Bronchial epithelial cell (primary cell): ENCODE measurements at regions not wholly inside any gene's neighbourhood (a gene's known extent, or its start where the extent isn't known, plus 50 kb on each side); places are given as distances from the start of the nearest gene placed in this dataset.

ENCODE experiments used
- DNase-seq: peaks from one replicate; pipeline ENCODE4 v3.0.0-alpha.2; 2010; ENCODE audit warnings: low read depth
- FAIRE-seq: peaks from 2 replicates; lab custom pipeline; 2011; peaks lifted over from hg19 to GRCh38; lab: Jason Lieb, UNC
- H3K27me3 ChIP-seq: 2 replicates; pipeline ENCODE4 v1.5.1; 2011; ENCODE audit warnings: low read length; ENCODE audit not compliant: control insufficient read depth, insufficient read depth
- H3K36me3 ChIP-seq: 2 replicates; pipeline ENCODE4 v1.5.1; 2011; ENCODE audit warnings: low read length; ENCODE audit not compliant: control insufficient read depth, insufficient read depth
- H3K4me3 ChIP-seq: 2 replicates; pipeline ENCODE4 v1.5.1; 2011; ENCODE audit warnings: mild to moderate bottlenecking, low read depth, low read length, control low read depth
- TF ChIP-seq, protein P1 (sequence below): IDR thresholded peaks from 2 replicates; pipeline ENCODE4 v1.5.1; 2011; ENCODE audit warnings: mild to moderate bottlenecking, moderate library complexity, low read length, control low read depth, inconsistent platforms; ENCODE audit not compliant: insufficient read depth, severe bottlenecking

DNA sequence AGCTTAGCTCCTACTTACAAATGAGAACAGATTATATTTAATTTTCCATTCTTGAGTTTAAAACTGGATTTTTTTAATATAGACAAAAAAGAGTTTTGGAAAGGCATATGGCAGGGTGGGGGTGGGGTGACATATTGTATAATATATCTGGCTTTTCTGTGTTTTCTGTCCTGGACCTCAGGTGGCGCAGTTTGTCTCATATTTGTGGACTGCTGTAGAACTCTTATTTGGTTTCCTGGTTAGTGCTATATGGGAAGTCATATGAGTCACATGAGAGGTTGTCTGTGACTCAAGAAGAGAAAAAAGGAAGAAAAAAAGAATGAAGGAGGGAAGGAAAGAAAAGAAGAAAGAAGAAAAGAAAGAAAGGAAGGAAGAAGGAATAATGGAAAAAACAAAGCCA lies 131.8 kb downstream of the CLVS2 start:
- FAIRE-seq (no peak), DNase-seq (peak; percentile 37)
- TF ChIP-seq, protein P1, sequence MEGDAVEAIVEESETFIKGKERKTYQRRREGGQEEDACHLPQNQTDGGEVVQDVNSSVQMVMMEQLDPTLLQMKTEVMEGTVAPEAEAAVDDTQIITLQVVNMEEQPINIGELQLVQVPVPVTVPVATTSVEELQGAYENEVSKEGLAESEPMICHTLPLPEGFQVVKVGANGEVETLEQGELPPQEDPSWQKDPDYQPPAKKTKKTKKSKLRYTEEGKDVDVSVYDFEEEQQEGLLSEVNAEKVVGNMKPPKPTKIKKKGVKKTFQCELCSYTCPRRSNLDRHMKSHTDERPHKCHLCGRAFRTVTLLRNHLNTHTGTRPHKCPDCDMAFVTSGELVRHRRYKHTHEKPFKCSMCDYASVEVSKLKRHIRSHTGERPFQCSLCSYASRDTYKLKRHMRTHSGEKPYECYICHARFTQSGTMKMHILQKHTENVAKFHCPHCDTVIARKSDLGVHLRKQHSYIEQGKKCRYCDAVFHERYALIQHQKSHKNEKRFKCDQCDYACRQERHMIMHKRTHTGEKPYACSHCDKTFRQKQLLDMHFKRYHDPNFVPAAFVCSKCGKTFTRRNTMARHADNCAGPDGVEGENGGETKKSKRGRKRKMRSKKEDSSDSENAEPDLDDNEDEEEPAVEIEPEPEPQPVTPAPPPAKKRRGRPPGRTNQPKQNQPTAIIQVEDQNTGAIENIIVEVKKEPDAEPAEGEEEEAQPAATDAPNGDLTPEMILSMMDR, result no peak
- Histone ChIP-seq H3K36me3 (no peaks in the 10 kb centered on the region), H3K27me3 (no peaks in the 10 kb centered on the region), H3K4me3 (no peak overlapping the region)

DNA sequence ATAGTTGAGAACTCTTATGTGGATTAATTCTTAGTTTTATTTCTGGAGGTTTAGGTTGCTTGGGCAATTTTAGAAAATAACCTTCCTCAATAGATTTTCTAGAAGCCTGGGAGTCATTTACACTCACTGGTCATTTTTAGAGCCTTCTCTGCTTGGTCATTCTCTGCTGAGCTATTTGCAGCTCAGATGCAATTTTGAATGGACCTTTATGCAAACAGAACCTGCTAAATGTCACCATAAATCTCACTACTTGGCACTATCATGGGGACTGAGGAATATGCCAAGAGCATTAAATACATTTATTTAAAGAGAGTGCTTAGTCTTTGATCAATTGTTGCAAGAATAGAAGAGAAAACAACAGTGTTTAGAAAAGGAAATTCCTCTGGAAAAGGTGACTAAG lies 154.0 kb downstream of the CLVS2 start:
- FAIRE-seq (no peak), DNase-seq (no peak)
- no peak overlapping the region for H3K4me3 ChIP-seq
- no peaks in the 10 kb centered on the region for H3K27me3 ChIP-seq
- TF ChIP-seq, protein P1, result no peak
- H3K36me3 ChIP-seq, result no peaks in the 10 kb centered on the region

DNA sequence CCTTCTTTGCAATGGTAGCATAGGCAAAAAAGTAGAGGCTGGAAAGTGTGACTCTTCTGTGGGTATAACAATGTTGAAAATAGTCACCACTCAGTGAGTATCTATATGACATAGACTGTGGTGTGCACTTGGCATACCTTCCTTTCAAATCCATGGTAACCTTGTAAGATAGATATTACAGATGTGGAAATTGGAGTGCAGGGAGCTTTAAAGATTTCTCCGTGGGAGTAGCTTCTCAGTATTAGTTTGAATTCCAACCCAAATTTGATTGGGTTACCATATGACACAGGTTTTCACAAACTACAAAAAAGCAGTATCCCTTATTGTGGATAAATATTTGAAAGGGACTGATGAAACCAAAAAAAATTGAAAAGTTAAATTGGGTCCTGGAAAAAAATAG lies 163.8 kb downstream of the CLVS2 start:
- TF ChIP-seq, protein P1, result no peak
- Histone ChIP-seq H3K27me3 (no peaks in the 10 kb centered on the region), H3K36me3 (no peaks in the 10 kb centered on the region), H3K4me3 (no peak overlapping the region)
- FAIRE-seq, result no peak
- DNase-seq, result no peak
